ENCODE measurements at regions not wholly inside any gene's neighbourhood (a gene's known extent, or its start where the extent isn't known, plus 50 kb on each side); places are given as distances from the start of the nearest gene placed in this dataset.

DNA sequence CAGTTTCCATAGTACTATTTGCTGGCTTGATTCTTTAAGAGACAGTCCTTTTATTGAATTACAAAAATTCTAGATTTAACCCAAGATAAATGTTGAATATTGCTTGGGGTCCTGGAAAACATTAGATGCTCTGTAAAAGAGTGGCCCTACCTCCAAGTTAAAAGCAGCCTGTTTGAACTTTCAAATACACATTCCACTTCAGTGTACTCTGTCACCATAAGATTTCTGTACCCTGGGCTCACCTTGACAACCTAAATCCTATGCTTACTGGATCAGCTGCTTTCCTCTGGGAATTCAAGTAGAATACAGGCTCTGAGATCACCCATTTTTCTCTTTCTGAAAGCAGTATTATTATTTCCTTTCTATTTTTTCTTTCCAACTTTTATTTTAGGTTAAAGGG is 107.7 kb upstream of the DCN start:
- TF ChIP-seq, protein P1, sequence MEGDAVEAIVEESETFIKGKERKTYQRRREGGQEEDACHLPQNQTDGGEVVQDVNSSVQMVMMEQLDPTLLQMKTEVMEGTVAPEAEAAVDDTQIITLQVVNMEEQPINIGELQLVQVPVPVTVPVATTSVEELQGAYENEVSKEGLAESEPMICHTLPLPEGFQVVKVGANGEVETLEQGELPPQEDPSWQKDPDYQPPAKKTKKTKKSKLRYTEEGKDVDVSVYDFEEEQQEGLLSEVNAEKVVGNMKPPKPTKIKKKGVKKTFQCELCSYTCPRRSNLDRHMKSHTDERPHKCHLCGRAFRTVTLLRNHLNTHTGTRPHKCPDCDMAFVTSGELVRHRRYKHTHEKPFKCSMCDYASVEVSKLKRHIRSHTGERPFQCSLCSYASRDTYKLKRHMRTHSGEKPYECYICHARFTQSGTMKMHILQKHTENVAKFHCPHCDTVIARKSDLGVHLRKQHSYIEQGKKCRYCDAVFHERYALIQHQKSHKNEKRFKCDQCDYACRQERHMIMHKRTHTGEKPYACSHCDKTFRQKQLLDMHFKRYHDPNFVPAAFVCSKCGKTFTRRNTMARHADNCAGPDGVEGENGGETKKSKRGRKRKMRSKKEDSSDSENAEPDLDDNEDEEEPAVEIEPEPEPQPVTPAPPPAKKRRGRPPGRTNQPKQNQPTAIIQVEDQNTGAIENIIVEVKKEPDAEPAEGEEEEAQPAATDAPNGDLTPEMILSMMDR (IDR thresholded peaks at IDR 0.05; ENCODE audit: insufficient read depth, low read length): no peak
- TF ChIP-seq POLR2AphosphoS5 (IDR thresholded peaks at IDR 0.05; ENCODE audit: low read depth): no peak
